Kidney tubule cell (primary cell): ENCODE measurements at regions not wholly inside any gene's neighbourhood (a gene's known extent, or its start where the extent isn't known, plus 50 kb on each side); places are given as distances from the start of the nearest gene placed in this dataset.
A peak's percentile ranks its signal among the peaks of the same experiment; 100 is the strongest.

Experiments used
- DNase-seq: peaks from one replicate; pipeline ENCODE4 v3.0.0-alpha.2; 2018; ENCODE audit warnings: low spot score

DNA sequence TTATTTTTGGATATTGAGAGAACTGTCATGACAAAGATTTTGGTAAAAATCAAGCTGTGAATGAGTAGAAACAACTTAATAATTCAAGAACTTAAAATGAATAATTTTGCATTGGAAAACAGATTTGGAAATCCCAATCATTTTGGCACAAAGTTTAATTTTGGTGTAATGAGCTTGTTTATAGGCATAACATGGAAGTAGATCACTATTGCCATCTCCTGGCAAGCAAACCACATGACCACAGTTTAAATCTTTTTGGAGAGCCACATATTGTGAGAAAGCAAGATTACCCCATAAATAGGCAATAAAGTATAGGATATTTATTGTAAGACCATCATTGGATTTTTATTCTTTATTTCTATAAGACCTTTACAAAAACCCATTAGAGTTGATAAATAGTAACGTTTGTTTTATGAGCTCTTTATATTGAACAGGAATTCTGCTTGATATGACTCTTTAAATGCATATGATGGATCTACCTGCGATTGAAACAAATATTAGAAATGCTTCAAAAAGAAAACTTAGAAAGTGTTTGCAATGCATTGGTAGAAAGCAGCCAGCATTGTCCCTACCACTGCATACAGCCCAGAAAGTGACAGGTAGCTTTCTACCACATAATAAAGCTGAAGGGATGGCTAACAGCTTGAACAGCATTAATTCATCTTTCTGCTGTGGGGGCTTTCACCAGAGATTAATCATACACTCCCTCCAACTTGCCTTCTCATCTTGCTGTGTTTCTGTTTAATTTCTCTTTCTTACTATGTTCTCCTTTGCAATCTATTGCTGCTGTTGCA lies 766.8 kb downstream of the TBL1XR1 start:
- peak; percentile 41 for DNase-seq

DNA sequence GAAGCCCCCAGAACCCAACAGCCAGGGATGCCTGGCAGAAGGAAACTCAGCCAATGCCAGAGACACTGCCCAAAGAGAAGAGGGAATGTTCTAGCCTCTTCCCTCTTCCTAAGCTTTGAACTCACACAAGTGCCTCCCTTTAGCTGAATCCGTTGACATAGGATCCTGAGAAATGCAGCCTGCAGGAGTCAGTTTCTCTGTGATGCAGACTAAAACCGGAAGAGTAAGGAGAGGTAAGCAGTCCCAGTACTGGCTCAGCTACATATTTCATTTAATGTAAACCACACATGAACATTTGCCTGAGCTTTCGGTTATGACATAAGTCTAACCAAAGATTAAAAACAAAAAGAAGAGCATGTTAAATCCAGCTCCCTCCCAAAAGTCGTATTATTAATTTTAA lies 768.7 kb downstream of the TBL1XR1 start:
- DNase-seq = no peak

DNA sequence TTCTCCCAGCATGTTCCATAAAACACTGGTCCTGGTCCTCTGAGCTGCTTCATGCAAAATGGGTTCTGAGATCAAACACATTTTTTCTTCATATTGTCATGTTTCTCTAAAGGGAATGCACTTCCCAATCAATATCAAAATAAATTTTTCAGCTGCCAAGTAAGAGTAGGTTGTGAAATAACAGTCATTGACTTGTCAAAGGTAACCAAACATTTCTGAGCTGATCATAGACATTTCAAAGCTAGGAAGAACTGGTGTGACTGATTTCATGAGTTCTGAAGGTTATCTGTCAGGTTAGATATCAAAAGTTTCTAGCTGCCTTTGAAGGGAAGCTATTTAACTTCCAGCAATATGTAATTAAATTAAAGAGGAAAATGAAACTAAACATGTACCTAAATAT lies 770.9 kb downstream of the TBL1XR1 start:
- DNase-seq = no peak

DNA sequence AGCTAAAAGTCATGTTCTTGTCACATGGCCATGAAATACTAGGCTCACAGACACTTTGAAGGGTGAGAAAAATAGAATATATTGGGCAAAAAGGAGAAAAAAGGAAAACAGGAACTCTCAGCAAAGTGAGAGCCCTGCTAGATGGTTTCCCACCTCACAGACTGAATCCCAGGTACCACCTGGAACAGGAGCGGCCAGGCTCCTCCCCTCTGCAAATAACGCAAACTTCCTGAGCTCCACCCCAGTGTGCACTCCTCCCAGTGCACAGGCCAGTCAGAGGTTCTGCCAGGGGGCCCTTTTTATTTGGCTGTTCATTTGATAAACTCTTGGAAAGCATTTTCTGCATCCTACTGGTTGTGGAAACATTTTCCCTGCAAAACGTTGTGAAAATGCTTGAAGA lies 780.4 kb downstream of the TBL1XR1 start:
- no peak for DNase-seq

DNA sequence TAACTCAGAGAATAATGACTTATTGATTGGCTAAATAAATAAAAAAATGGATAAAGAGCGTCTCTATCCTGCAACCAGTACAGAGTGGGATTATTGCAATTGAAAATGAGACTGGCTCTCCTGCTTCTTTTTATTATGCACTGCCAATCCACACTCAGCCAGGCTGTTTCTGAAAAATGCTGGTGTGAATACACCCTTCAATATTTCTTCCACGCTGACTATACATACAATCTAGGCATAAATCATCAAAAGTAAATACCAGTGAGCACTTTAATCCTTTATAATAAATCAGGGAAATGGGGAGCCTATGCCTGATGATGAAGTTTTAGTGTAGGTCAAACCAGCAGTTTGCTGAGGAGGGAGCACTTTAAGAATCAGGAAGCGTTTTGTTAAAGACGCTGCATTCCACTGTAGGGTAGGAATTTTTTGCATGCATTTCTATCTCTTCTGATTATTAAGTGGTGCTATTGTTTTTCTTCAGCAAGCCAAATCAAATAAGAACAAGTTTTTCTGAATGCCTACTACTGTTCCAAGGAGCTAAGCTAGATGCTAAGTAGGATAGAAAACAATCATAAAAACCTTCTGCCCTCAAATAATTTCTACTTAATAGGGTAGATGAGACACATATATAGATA lies 781.5 kb downstream of the TBL1XR1 start:
- DNase-seq = no peak

DNA sequence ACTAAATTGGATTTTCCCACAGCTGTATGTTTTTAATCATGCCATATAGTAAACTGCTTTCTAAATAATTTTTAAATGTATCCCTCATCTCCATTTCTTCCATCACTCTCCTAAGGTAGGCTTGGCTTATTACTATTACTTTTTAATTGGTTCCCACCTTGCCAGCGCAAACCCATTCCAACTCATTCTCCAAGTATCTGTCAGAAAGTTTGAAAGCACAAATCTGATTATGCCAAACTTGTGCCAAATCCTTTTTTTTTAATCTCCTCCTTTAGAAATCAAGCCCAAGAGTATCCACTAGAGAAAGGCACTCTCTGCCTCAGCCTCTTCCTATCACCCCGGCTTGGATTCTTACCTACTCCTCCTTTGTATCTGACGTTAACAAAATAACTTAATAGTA lies 784.5 kb downstream of the TBL1XR1 start:
- DNase-seq = no peak

DNA sequence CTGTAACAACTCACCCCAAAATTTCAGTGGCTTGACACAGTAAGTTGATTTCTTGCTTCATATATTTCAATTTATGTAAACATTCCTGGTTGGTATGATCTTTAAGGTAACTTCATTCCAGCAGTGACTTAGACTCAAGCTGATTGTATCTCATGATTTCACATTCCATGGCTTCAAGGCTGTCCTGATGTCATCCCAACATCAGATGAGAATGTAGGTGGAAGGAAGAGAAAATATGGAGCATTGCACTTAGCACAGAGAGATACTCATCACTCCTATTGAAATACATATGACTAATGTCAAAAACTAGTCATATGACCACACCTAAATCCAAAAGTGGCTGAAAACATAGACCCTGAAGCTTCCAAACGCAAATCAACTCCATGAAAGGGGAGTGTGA lies 793.8 kb downstream of the TBL1XR1 start:
- no peak for DNase-seq

DNA sequence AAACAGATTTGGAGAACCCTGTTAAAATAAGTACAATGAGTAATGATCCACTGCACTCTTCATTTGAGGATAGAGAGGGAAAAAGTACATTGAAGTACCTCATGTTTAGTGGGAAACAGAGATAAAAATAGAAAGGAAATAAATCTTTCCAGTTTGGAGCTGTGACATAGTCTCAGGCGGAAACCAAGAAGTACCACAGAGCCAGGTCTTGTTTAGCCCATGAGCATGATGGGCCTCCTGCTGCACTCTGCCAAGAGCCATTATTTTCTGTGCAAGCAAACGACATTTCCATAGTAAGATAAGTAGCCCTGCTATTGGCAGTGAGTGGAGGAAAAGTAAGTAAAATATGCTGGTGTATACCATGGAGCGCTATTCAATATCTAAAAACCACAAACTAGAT lies 796.1 kb downstream of the TBL1XR1 start:
- DNase-seq = no peak

DNA sequence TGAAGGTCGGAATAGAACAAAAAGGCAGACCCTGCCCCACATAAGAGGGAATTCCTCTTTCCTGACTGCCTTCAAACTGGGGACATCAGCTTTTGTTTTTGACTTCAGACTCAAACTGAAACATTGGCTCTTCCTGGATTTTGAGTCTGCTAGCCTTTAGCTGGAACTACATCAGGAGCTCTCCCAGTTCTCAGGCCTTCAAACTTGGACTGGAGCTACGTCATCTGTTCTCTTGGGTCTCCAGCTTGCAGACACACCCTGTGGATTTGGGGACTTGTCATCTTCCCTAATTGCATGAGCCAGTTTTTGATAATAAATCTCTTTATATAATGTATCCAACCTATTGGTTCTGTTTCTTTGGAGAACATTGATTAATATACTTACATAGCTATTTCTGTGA lies 798.1 kb downstream of the TBL1XR1 start:
- DNase-seq = no peak

DNA sequence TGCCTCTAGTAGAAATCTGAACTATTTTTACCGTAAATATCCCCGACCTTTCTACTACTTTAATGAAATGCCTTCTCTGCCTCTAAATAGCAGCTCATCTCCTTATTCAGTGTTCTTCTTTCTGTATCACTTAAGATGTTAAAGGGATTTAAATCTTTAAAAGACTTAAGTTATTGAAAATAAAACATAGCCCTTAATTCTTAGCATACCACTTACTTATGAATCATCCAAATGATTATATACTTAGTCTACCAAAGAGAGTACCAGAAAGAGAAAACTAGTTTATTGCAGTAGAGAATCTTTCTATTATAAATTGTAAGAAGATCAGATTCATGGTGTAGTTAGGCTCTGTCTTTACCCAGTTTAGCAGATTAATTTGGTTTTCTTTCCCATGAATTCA lies 802.0 kb downstream of the TBL1XR1 start:
- DNase-seq = no peak

DNA sequence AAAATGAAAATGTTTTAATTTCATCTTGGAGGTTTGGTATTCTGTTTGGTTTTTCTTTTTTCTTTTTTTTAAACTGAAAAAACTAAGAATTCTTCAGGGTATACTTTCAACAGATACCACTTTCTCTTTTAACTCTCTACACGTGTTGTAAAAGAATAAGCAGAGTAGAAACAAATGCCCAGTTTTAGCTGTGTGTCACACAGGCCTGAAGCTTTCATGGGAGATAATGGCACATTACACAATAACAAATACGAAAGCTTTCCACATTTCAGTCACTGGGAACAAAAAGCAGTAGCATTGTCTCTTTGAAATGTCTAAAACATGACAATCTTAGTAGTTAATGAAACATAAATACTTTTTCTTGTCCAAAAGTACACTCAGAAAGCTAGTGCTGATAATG lies 818.5 kb downstream of the TBL1XR1 start:
- no peak for DNase-seq

DNA sequence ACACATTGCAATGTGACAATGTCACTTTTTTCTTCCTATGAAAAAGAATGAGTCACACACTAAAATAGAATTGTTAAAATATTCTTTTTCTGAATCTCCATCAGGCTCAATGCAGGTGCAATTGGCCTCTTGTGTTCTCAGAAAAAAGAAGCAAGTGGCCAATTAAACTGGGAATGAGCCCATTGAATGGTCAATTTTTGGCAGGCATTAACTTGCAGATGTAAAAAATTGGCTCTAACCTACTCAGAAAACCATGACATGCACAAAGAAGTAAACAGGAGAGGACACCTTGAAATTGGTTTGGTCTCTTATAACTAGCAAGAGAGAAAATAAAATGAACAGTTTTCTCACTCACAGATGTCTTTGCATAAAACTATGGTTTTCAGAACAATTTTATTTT lies 820.8 kb downstream of the TBL1XR1 start:
- DNase-seq = no peak

DNA sequence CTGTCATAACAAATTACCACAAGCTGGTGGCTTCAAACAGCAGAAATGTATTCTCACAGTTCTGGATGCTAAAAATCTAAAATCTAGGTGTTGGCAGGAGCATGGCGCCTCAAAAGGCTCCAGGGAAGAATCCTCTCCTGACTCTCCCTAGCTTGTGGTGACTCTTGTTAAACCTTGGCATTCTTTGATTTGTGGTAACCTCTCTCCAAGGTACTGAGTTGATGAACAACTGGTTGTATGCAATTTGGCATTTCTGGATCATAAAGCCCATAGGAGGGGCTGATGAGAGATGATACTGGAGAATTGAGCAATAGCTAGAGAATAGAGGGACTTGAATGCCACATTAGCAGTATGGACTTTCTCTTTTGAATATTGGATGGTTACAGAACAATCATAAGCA lies 821.8 kb downstream of the TBL1XR1 start:
- no peak for DNase-seq

DNA sequence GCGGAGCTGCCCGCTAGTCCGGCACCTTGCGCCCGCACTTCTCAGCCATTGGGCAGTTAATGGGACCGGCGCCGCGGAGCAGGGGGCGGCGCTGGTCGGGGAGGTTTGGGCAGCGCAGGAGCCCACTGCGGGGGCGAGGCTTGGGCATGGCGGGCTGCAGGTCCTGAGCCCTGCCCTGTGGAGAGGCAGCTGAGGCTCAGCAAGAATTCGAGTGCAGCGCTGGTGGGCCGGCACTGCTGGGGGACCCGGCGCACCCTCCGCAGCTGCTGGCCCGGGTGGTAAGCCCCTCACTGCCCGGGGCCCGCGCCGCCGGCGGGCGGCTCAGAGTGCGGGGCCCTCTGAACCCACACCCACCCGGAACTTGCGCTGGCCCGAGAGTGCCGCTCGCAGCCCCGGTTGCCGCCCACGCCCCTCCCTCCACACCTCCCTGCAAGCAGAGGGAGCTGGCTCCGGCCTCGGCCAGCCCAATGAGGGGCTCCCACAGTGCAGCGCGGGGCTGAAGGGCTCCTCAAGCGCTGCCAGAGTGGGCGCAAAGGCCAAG lies 835.0 kb downstream of the TBL1XR1 start:
- no peak for DNase-seq

DNA sequence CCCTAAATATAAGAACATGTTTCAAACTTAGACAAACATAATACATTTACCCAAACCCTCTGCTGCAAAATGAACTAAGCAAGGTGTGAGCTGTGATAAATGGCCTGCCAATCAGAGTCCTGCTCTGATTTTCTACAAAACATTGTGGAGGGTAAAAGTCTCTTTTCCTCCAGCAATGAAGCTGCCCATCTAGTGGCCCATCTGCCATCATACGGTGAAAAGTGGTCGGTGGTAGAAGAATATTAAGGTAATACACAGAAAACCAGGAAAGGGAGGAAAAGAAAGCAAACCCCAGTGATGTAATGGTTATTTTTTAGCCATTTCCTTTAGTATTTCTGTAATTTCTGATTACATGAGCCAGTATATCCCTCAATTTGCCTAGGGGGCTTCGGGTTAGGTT lies 838.1 kb downstream of the TBL1XR1 start:
- no peak for DNase-seq

DNA sequence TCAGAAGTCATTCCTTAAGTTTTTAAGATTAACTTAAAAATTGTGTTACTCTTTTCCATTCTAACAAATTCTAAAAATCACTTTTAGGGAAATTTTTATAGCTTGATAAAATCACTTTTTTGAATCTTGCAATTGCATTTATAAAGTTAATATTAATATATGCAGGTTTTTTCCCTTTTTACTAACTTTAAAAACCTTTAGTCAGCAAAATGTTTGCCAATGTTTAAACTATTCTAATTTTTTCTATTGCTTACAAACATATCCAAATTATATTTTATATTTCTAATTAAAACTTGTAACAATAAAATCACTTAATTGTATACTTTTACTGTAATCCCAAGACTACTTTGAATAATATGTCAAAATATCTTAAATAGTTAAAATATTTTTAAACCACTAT lies 839.4 kb downstream of the TBL1XR1 start:
- no peak for DNase-seq

DNA sequence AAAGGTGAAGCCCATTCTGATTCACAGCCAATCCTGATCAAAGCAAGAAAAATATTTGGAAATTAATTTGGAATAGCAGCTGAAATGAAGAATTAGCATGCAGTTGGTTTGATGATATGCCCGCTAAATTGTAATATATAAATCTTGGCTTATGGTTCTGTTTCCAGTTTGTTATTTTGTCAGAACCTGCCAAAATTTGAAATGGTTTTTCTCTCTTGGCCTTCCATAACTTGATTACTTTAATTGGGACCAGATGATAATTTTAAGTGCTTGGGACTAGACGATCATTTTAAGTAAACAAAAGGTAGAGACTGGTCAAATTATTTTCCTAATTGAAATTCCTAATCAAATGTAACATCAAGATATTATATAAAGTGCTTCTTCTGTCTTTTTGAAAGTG lies 842.4 kb downstream of the TBL1XR1 start:
- DNase-seq = no peak

DNA sequence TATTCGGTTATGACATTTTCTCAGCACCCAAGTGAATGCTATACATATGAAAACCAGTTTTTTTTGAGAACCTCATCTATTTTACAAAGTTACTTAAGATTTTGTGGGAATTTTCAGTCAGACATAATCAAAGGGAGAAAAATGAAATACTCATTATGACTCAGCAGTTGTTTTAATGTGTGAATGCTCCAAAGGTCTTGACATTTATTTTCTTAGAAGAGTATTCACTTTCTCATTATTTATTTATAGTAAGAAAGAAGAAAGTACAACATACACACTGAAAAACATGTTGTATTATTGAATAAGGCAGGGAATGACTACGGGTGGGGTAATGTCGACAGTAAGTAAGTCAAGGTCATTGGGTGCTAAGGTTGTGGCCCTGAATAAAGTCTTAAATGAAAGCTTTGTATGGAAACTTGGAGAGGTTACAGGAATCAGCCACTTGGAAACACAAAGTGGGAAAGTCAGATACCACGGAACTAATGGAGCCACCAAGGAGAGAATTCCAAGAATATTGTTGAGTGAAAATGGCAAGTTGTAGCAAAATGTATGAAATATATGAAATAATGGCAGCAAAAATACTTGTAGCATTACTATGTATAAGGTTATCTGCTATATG lies 844.5 kb downstream of the TBL1XR1 start:
- no peak for DNase-seq

DNA sequence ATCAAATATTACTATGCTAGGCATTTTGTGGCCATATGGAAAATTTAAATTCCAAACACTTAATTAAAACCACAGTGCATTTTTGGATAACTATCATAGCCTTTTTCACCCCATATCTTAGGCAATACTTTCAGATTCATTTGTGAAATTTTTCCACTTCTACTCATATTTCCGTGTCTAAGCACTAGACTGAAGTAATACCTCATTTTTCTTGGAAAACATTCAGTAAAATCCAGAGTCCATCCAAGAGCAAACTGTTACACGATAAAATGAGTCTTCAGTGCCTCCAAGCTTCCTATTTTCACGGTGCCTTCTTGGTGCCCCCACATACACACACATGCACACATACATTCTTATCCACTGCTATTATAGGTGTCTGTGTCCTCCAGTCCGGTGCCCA lies 845.9 kb downstream of the TBL1XR1 start:
- DNase-seq = no peak

DNA sequence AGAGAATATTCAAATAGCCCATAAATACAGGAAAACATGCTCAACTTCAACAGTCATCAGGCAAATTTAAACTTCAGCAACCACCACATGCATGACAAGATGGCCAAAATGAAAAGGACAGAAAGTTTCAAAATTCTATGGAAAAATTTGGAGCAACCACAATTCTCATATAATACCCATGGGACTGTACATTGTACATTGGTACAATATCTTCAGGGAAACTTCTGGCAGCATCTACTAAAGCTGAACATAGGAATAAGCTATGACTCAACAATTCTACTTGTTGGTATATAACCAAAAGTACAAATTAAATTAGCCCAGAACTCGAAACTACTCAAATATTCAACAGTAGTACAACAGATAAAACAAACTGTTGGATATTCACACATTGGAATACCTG lies 847.6 kb downstream of the TBL1XR1 start:
- DNase-seq = no peak

DNA sequence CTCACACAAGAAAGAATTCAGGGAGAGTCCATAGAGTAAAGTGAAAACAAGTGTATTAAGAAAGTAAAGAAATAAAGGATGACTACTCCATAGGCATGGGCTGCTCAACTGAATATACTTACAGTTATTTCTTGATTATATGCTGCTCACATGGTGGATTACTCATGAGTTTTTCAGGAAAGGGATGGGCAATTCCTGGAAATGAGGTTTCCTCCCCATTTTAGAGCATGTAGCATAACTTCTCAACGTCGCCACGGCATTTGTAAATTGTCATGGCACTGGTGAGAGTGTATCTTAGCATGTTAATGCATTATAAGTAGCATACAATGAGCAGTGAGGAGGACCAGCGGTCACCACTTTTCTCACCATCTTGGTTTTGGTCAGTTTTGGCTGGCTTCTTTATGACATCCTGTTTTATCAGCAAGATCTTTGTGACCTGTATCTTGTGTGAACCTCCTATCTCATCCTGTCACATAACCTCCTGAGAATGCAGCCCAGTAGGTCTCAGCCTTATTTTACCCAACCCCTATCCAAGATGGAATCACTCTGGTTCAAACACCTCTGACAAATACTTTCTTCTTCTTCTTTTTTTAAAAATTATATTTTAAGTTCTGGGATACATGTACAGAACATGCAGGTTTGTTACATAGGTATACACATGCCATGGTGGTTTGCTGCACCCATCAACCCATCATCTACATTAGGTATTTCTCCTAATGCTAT lies 849.7 kb downstream of the TBL1XR1 start:
- DNase-seq = no peak

DNA sequence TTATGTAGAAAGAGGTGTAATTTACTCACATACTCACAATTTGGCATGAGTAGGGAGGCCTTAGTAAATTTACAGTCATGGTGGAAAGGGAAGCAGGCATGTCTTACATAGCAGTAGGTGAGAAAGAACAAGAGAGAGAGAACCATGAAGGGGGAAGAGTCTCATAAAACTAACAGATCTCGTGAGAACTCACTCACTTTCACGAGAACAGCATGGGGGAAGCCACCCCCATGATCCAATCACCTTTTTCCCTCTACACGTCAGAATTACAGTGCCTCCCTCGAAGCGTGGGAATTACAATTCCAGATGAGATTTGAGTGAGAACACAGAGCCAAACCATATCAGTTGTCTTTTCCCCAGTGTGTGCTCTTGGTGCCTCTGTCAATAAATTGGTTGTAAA lies 855.3 kb downstream of the TBL1XR1 start:
- DNase-seq = no peak

DNA sequence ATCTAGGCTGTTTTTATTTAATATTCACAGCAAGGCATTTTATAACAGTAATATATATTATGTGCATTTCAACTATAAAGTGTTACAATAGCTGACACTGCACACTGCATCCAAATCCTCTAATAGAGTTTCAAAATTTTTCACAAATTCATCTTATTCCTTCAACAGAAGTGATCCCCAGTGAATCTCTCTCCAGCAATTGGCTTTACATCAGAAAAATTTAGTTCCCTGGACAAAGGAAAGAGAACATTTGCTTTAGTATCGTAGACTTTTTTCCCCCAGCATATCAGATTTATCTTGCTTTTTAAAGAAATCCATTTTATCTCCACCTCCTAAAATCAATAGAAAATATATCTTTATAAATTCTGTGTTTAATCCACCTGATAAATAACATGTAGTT lies 868.6 kb downstream of the TBL1XR1 start:
- no peak for DNase-seq
